Inflammatory macrophage (primary cell): ENCODE measurements at regions not wholly inside any gene's neighbourhood (a gene's known extent, or its start where the extent isn't known, plus 50 kb on each side); places are given as distances from the start of the nearest gene placed in this dataset.
"Not testable (repeated sequence)": the region's sequence is repeated elsewhere in the genome, so short reads cannot be mapped to it uniquely, and the experiment has no call there.

ENCODE experiments used
- DNase-seq, 2 donors: peaks; one replicate each; pipeline ENCODE4 v3.0.0-alpha.2; 2020 to 2022

DNA sequence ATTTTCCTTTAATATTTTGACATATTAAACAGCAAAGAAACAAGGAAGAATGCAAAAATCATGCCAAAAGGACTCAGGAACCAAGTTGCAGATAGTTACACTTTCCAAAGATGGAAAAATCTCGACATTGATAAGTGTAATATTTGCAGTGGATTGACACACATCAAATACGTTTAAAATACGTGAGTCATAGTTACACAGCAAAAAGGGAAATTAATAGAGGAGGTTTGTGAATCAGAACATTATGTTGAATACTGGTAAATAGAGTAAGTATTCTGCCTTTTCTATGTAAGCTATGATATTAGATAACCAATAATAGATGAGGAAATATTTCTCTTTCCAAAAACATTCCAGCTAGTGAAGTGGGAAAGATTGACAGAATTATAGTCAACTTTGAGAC, 1761.3 kb upstream of the IGFBP7 start:
- no peak for DNase-seq

DNA sequence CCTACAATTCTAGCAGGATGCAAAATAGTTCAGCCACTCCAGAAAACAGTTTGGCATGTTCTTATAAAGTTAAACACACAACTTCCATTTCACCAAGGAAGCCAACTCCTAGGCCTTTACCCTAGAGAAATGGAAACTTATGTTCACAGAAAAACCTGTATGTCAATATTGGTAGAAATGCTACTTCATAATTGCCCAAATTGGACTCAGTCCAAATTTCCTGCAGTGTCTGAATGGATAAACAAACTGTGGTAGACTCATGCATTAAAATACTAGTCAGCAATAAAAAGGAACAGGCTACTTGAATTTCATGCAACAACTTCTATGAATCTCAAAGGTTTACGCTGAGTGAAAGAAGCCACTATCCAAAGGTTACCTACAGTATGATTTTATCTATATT, 1738.8 kb upstream of the IGFBP7 start:
- no peak for DNase-seq

DNA sequence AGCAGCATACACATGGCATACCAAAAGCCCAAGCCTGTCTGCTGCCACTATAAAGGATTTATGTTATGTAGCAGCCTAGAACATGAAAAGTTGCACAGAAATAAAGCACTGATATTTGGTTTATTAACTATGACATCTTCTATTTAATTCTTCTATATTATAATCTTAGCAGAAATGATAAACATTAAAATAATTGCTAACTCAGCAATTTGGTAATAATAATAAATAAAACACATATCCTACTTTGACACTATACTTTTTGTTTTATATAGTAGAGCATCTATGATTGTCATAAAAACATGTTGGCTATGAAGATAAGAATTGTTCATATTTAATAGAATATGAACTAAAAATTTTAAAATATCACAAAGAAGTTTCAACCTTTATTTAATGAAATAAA, 1733.3 kb upstream of the IGFBP7 start:
- no peak for DNase-seq

DNA sequence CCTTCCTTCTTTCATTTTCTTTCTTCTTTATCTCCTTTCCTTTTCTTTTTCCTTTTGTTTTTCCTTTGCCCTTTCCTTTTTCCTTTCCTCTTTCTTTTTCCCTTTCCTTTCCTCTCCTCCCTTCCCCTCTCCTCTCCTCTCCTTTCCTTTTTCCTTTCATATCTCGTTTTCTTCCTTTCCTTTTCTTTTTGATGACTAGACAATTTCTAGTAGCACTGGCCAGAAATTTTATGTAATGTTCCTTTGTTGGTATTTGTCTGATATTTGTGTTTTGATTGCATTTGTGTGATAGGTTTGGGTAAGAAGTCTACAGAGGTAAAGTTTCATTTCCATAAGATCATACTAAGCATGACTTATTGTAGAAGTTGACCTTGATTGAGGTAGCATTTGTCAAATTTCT, 1722.9 kb upstream of the IGFBP7 start:
- no peak for DNase-seq

DNA sequence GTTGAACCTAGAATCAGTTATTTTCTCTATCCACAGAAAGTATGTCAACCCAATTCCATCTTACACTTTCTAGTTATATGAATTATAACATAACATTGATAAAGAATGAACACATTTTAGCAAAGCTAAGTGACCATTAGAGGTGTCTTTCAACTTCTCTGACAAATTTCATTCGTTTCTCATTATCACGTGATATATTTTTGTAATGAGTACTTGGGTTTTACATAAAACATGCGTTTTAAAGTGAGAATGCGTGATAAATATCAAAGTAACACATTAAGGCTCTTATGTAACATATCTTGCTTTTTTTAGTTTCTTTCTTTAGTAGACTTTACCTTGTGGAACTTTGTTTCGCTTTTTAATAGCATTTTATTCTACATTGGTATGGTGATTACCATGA, 1715.1 kb upstream of the IGFBP7 start:
- no peak for DNase-seq

DNA sequence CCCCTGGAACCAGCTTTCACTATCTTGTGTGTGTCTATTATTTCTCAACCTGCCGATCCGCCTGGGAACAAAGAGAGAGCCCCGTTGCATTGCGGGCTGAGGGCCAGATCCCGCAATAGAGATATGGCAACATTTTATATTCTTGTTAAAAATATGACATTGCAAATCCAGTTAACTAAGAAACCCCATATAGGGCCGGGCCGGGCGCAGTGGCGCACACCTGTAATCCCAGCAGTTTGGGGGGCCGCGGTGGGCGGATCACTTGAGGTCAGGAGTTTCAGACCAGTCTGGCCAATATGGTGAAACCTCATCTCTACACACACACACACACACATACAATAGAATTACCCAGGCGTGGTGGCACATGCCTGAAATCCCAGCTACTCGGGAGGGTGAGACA, 1708.4 kb upstream of the IGFBP7 start:
- DNase-seq = not testable (repeated sequence)

DNA sequence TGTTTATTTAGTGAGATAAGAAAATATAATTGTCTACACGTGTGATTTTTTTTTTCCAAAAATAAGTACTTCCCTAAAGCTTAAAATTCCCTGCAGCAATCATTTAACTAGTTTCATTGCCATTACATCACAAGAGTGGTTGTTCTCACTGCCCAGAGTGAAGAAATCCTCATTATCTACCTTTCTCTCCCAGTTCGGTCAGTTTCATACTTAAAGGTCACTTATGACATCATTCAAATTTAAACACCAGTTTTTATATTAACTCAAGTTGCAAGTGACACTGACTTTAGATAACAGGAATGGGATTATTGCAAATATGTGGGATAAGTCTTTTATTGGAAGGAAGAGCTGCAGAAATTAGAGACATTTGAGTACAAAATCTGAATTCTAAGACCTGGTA, 1699.8 kb upstream of the IGFBP7 start:
- DNase-seq = no peak

DNA sequence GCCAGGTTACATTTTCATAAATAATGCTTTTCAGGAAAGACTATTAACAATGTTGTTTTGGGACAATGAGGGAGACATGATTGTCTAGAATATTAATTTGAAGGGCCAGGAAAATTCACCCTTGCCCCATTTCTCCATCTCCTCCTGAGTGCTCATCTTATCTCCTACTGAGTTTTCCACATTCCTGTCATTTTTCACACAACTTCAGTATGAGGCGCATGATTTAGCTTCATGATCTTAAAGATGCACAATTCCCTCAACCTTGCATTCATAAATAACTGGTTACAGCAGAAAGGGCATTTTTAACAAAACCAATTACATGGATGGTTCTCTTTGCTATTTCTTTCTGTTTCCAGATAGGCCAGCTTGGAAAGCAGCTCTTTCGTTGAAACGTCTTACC, 1699.2 kb upstream of the IGFBP7 start:
- DNase-seq = no peak

DNA sequence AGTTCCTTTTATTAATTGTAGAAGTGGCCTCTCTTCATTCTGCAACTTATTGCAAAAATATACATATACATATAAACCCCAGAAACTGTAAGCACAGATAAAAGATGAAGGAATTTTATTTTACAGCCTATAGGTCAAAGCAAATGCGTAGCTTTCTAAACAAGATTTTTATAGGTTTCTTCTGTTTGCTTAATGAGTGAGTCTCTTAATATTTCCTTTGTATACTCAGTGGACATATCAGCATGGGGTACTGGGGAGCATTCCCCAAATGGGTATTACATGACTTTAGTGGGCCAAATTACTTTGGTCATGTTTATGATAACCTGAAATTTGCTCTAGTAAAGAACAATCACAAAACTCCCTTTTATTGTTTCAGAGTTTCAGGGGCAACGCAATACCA, 1698.6 kb upstream of the IGFBP7 start:
- DNase-seq = no peak

DNA sequence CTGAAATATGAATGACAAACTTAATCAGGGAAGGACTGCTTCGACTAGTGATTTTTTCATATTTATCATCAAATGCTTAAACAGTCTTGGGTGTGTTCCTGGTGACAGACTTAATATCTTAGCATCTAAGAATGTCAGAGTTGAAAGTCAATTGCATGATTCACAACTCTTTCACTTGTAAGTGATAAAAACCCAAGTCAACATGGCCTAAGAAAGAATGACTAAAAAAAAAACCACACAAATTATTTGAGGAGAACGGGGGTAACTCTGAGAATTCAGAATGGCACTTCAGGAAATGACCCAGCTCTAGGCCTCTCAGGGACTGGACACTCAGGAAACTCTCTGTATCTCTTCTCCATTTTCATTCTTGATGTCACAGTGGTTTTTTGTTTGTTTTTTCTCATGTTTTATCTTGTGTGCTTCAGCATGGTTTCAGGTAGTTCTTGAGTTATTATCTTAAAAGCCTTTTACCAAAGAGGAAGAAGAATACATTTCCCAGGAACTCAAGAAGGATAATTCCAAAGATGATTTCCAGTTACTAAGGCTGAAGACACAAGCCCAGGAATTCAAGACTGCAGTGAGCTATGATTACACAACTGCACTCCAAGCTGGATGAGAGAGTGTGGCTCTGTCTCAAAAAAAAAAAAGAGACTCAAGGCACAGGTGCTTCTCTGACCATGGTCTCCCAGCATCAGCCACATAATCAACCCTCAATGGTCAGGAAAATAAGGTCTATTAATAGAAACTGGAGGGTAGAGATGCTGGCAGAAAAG, 1697.8 kb upstream of the IGFBP7 start:
- DNase-seq = no peak

DNA sequence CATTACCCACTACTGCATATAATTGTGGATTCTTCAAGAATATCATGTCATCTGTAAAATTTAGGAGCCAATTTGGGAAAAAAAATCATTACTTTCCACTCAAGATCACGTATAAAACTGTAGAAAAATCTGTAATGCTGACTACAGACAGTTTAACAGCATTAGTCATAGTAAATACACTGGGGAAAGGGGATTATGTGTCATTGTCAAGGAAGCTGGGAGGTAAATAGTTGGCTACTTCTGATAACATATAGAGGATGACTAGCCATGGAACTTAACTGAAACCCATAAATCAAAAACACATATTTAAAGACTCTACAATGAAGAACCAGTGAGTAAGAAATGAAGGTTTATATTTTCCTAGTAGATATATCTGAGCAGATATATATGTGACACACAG, 1666.4 kb upstream of the IGFBP7 start:
- DNase-seq = no peak

DNA sequence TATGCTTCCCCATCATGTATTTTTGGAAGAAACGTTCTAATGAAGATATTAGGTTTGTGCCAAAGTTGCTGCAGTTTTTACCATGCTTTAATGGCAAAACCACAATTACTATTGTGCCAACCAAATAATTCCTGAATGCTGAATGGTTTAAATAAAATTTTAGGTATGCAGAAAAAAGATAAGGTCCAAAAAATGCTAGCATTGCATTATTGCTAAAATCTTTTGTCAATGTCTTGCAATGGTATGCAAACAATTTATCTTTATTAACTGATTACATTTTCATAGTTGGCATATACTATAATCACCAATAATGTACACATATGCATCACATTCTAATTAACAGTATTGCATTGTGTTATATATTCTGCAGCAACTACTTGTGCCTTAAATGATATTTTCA, 1657.4 kb upstream of the IGFBP7 start:
- DNase-seq = no peak

DNA sequence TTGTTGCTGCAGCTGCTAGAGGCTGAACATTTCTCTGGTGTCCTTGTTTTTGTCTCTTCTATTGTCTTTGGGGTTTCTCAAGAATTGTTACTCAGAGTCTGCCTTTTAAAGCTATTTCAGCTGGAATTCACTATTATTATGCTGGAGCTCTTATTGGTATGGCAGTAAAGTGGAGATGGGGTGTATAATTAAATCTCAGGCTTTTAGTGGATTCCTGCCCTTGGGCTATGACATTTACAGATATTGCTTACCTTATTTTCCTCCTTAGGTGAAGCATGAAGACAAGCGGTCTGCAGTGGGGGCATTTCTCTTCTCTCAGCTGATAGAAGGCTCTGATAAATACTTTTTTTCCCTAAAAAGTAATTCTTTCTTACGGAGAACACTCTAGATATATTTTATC, 1656.6 kb upstream of the IGFBP7 start:
- no peak for DNase-seq

DNA sequence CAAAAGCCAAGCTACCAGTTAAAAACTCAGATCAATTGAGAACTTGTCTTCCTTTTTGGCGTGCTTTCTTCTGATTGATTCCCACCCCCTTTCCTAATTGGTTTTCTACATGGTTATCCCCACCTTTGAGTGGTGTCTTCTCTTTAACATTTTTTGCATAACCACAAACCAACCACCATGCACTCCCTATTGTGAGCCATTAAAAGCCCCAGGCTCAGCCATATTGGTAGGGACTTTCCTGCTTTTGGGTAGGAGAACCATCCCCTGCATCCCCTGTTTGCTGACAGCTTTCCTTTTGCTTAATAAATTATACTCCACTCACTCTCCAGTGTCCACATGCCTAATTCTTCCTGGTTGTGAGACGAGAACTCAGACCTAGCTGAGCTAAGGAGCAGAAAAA, 1651.4 kb upstream of the IGFBP7 start:
- DNase-seq = no peak

DNA sequence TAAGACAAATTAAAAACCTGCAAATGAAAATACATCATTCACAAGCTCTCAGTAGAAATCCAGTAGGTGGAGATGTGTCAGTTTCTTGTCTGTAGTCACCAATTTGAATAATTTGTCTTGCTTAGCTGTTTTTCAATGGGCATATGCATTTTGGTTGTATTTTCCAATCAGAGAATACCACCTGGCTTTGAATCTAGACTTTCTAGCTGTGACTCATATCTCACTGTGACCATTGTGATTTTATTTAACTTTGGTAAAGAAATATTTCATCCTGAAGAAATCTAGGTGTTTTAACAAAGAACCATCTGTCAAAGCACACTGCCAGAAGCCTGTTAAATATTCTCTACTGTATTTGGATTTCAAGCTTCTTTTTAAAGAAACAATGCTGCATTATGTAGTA, 1650.6 kb upstream of the IGFBP7 start:
- DNase-seq = no peak

DNA sequence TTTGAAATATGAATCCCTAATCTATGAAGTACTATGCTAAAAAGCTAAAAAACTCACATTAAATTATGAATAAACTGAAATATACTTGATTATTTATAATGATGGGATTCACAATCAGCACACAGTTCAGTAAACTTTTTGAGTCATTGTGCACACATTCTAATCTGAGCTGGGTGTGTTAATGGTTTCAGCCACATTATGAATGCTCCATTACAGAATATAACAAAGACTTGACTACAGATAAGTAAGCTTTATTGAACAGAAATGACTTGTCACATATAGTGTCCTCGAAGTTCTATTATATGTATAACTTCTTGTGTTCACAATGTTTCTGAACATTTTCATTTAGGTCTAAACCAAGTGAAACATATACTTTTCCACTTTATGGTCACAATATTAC, 1649.9 kb upstream of the IGFBP7 start:
- no peak for DNase-seq

DNA sequence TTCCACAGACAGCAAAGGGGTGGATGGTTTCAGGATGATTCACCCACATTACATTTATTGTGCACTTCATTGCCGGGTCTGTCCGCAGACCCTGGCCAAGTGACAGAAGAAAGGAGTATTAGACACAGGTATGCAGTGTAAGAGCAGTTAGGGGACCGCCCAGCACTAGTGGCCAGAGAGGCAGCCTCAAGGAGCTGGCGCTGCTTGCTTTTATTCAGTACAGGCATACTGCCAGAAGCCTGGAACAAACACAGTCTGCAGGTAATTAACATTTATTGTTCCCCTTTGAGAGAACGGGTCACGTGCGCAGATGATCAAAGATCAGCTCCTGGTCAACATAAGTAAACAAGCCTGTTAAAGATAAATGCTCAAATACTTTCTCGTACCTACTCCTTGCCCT, 1639.0 kb upstream of the IGFBP7 start:
- DNase-seq = no peak

DNA sequence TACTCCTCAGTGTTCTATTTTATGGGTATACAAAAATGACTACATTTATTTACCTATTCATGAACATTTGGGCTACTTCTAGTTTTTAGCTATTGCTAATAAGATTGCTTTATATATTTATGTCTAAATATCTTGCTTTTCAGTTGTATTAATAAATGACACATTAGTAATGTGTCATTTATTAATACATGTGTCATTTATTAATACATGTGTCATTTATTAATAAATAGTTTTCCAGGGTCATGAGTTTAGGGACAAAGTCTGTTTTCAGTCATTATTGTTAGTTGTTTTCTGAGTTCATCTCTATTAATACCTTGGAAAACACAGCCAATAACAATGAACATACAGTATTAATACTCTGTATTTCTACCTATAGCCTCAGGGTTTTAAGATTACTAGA, 1630.7 kb upstream of the IGFBP7 start:
- no peak for DNase-seq

DNA sequence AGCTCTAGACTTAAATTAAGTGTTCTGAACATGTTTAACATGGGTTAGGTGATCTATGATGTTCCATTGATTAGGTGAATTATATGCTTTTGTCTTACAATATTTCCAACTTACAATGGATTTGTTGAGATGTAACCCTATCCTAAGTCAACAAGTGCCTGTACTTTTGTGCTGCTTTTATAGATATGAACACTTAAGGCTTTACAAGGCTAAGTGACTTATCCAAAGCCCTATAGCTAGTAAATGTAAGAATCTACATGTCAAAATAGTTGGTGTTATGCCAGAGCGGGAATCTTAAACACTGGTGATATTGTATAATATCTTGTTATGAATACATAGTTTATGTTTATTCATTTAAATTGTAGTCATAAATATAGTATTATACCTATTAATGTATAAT, 1629.1 kb upstream of the IGFBP7 start:
- DNase-seq = no peak

DNA sequence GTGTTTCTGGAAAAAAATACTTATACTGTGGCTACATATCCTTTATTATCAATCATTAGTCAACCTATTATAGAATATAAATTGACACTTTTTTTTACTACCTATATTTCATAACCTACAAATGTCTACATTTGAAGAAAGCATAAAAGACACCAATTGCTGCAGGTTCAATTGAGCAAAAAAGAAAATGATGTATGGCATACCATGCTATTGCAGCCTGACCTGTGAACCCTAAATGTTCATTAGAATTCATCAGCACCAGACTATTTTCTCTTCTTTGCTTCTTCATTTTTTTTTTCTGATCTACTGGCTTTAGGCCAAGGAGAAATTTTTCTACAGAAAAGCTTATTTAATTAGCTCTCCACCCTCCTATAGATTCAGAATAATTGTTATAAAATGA, 1628.2 kb upstream of the IGFBP7 start:
- no peak for DNase-seq

DNA sequence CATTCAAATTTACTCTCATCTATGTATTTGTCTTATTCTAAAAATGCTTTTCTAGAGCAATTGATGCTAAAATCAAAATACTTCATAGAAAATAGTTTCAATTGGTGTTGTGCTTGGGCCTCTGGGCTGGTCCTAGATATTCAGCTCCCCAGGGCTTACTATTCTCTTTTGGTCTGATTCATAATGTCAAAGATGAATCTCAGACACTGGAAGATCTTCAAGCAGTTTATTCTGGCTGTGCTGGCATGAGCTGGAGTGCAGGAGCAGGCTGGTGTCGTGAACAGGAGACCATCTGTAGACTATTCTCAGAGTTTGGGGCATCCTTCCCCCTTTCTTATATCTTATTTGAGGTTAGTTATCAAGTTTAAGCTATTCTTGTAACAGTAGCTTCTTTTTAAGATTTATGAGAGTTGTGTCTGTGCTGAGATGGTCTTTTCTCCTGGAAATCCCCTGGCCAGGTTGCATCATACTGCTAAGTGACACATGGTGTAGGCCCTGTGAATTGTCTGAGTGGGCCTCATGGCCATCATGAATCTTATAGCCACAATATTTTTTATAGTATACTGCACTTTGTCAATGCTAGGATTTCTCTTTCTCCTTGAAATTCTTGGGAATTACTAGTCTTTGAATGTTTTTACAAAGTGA, 1624.0 kb upstream of the IGFBP7 start:
- no peak for DNase-seq

DNA sequence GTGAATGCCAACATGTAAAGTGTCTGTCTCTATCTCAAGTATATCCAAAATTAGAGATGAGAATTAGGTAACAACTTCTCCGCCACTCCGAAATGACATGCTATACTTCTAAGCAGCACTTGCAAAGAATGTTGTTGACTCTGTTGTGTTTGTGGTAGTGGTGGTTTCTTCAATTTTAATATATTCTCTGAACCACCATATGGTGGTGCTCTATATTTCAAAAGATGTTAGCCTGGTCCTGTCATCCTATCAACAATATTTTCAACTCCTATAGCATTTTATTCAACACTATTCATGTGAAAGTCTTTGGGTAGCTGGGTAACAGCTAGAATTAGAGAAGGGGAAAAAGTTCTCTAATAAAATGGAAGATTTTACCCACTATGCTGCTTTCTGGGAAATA, 1622.8 kb upstream of the IGFBP7 start:
- DNase-seq = no peak

DNA sequence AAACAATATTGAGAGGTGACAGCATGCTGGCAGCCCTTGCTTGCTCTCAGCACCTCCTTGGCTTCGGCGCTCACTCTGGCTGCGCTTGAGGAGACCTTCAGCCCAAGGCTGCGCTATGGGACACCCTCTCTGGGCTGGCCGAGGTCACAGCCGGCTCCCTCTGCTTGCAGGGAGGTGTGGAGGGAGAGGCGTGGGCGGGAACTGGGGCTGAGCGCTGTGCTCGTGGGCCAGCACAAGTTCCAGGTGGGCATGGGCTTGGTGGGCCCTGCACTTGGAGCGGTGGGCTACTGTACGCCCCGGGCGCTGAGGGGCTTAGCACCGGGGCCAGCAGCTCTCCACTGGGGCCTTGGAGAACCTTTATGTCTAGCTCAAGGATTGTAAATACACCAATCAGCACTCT, 1613.8 kb upstream of the IGFBP7 start:
- DNase-seq = no peak

DNA sequence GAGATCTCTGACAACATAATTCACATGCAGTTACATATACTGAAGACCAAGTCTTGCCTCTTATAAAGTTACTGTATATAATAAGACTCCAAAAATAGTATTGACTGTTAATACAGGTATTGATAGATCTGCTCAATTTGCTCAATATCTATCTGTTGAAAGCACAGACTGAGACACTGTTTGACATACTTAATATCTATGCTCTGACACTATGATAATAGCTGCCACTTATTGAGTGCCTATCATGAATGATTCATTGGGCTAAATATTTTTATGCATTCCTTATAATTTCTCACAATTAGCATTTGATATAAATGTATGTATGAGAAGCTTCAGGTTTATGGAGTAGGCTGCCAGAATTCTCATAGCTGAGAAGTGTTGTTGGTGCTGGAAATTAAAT, 1600.9 kb upstream of the IGFBP7 start:
- no peak for DNase-seq

DNA sequence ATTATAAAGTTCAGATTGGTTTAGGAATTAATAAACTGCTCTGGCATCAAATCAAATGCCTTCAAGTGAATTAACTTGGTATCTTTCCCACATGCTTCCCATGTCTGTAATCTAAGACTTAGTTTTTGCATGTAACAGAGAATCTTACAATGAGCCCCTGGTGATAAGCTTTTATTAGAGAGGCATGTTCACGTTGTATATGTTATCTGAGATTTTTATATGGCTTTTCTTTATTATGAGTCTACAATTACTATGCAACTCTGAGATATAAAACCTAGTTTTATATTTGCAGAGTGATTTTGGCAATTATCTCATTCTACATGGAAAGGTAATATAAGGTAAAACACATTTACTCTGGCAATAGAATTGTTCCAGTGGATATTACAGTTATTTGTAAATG, 1578.4 kb upstream of the IGFBP7 start:
- DNase-seq = no peak
